ENCODE measurements at regions not wholly inside any gene's neighbourhood (a gene's known extent, or its start where the extent isn't known, plus 50 kb on each side); places are given as distances from the start of the nearest gene placed in this dataset.

GRCh38 chr2:238565031-238565430 is 138.3 kb downstream of the ASB1 start:
- TF ChIP-seq ZFX (IDR thresholded peaks at IDR 0.05; ENCODE audit: borderline replicate concordance) = no peak
- TF ChIP-seq CTCF (IDR thresholded peaks at IDR 0.05) = no peak
- no peak overlapping the region for H3K27ac ChIP-seq

GRCh38 chr2:238566001-238566645 is 139.4 kb downstream of the ASB1 start:
- no peak for TF ChIP-seq CTCF (IDR thresholded peaks at IDR 0.05)
- no peak for TF ChIP-seq ZFX (IDR thresholded peaks at IDR 0.05; ENCODE audit: borderline replicate concordance)
- no peak overlapping the region for H3K27ac ChIP-seq

GRCh38 chr2:238567067-238567855 is 140.5 kb downstream of the ASB1 start:
- no peak overlapping the region for H3K27ac ChIP-seq
- no peak for TF ChIP-seq CTCF (IDR thresholded peaks at IDR 0.05)
- TF ChIP-seq ZFX (IDR thresholded peaks at IDR 0.05; ENCODE audit: borderline replicate concordance) = no peak

- H3K27ac ChIP-seq = no peak overlapping the region
- no peak for TF ChIP-seq ZFX (IDR thresholded peaks at IDR 0.05; ENCODE audit: borderline replicate concordance)
- TF ChIP-seq CTCF (IDR thresholded peaks at IDR 0.05) = no peak
These were observed 141.3 kb downstream of the ASB1 start for GRCh38 chr2:238567996-238568395.

- H3K27ac ChIP-seq = no peak overlapping the region
- TF ChIP-seq ZFX (IDR thresholded peaks at IDR 0.05; ENCODE audit: borderline replicate concordance) = no peak
- TF ChIP-seq CTCF (IDR thresholded peaks at IDR 0.05) = no peak
These were observed 142.0 kb downstream of the ASB1 start for GRCh38 chr2:238568455-238569440.

- H3K27ac ChIP-seq = no peak overlapping the region
These were observed 142.9 kb downstream of the ASB1 start for GRCh38 chr2:238569507-238570195.

More at GRCh38 chr2:238569507-238570195, 142.9 kb downstream of the ASB1 start:
- TF ChIP-seq ZFX (IDR thresholded peaks at IDR 0.05; ENCODE audit: borderline replicate concordance) (no peak), CTCF (IDR thresholded peaks at IDR 0.05) (no peak)
